HTR-8/SVneo (cell line): ENCODE measurements at regions not wholly inside any gene's neighbourhood (a gene's known extent, or its start where the extent isn't known, plus 50 kb on each side); places are given as distances from the start of the nearest gene placed in this dataset.
"Not testable (repeated sequence)": the region's sequence is repeated elsewhere in the genome, so short reads cannot be mapped to it uniquely, and the experiment has no call there.

Experiments used
- DNase-seq: peaks from one replicate; pipeline ENCODE4 v3.0.0; 2011; ENCODE audit warnings: low spot score, mixed read lengths; ENCODE audit not compliant: insufficient read length
- FAIRE-seq: peaks from 2 replicates; lab custom pipeline; 2011; peaks lifted over from hg19 to GRCh38; lab: Jason Lieb, UNC

- DNase-seq, FAIRE-seq: not testable (repeated sequence)
These were observed 2264.5 kb downstream of the ARAP2 start for GRCh38 chr4:33979781-33980180.

GRCh38 chr4:33980361-33980760 is 2264.0 kb downstream of the ARAP2 start:
- FAIRE-seq (no peak), DNase-seq (no peak)

GRCh38 chr4:33989820-33990443 is 2254.4 kb downstream of the ARAP2 start:
- no peak for DNase-seq
- FAIRE-seq, result no peak

GRCh38 chr4:33996075-33996718 is 2248.1 kb downstream of the ARAP2 start:
- FAIRE-seq (no peak), DNase-seq (no peak)

GRCh38 chr4:33998291-33998690 is 2246.0 kb downstream of the ARAP2 start:
- DNase-seq, result no peak
- no peak for FAIRE-seq

GRCh38 chr4:34000356-34000755 is 2244.0 kb downstream of the ARAP2 start:
- DNase-seq, result no peak
- no peak for FAIRE-seq

GRCh38 chr4:34006540-34006939 is 2237.8 kb downstream of the ARAP2 start:
- DNase-seq, FAIRE-seq: not testable (repeated sequence)

- no peak for DNase-seq
- FAIRE-seq, result no peak
These were observed 2234.4 kb downstream of the ARAP2 start for GRCh38 chr4:34009951-34010350.

GRCh38 chr4:34010751-34011519 is 2233.4 kb downstream of the ARAP2 start:
- DNase-seq (no peak), FAIRE-seq (no peak)

GRCh38 chr4:34035225-34035624 is 2209.1 kb downstream of the ARAP2 start:
- no peak for DNase-seq
- no peak for FAIRE-seq

GRCh38 chr4:34037280-34037679 is 2207.0 kb downstream of the ARAP2 start:
- FAIRE-seq (no peak), DNase-seq (no peak)

- FAIRE-seq (no peak), DNase-seq (no peak)
These were observed 2204.5 kb downstream of the ARAP2 start for GRCh38 chr4:34039766-34040165.

- DNase-seq (no peak), FAIRE-seq (no peak)
These were observed 2201.2 kb downstream of the ARAP2 start for GRCh38 chr4:34043131-34043530.

- DNase-seq, result peak; percentile 21
These were observed 2197.7 kb downstream of the ARAP2 start for GRCh38 chr4:34046580-34046979.

GRCh38 chr4:34047363-34047762 is 2197.0 kb downstream of the ARAP2 start:
- DNase-seq (no peak), FAIRE-seq (no peak)

More at GRCh38 chr4:34046580-34046979, 2197.7 kb downstream of the ARAP2 start:
- FAIRE-seq, result peak; percentile 74

- DNase-seq (no peak), FAIRE-seq (no peak)
These were observed 2178.2 kb downstream of the ARAP2 start for GRCh38 chr4:34066126-34066525.

GRCh38 chr4:34091451-34091850 is 2152.9 kb downstream of the ARAP2 start:
- DNase-seq, result no peak
- no peak for FAIRE-seq

- DNase-seq, result no peak
- FAIRE-seq, result no peak
These were observed 2150.2 kb downstream of the ARAP2 start for GRCh38 chr4:34094114-34094513.

- DNase-seq (no peak), FAIRE-seq (no peak)
These were observed 2139.0 kb downstream of the ARAP2 start for GRCh38 chr4:34105311-34105710.

GRCh38 chr4:34108391-34108790 is 2135.9 kb downstream of the ARAP2 start:
- no peak for FAIRE-seq
- no peak for DNase-seq

- DNase-seq (no peak), FAIRE-seq (no peak)
These were observed 2131.7 kb downstream of the ARAP2 start for GRCh38 chr4:34112573-34112972.
